ENCODE measurements at regions not wholly inside any gene's neighbourhood (a gene's known extent, or its start where the extent isn't known, plus 50 kb on each side); places are given as distances from the start of the nearest gene placed in this dataset.

- no peaks in the 10 kb centered on the region for H3K36me3 ChIP-seq (replicated peaks in 1 of 2; ENCODE audit: control insufficient read depth in 1 of 2, insufficient read depth in 2 of 2, low read length in 2 of 2)
- no peaks in the 10 kb centered on the region for H3K4me1 Mint-ChIP-seq
- no peaks in the 10 kb centered on the region for H4K20me1 ChIP-seq (ENCODE audit: insufficient read depth, low read length)
- no peaks in the 10 kb centered on the region for H3K36me3 Mint-ChIP-seq
- peaks cover 0 to 3% (median 0%) of the 10 kb centered on the region in 7 donors for H3K9me3 Mint-ChIP-seq
- peak in 2 of 3 donors; percentile 2 to 14 for DNase-seq
- no peak overlapping the region for H3K4me3 Mint-ChIP-seq
- intact Hi-C loops (cut with micrococcal nuclease), result no loop called here
- H3K4me3 ChIP-seq (replicated peaks in 1 of 3; ENCODE audit: low read depth in 2 of 3, low read length in 3 of 3), result no peak overlapping the region
- no peak overlapping the region for H3K9ac ChIP-seq (ENCODE audit: insufficient read depth, low read length, poor library complexity, severe bottlenecking)
- peak; percentile 67 for TF ChIP-seq CTCF (IDR thresholded peaks at IDR 0.05)
- H3K79me2 ChIP-seq (ENCODE audit: insufficient read depth, low read length), result no peaks in the 10 kb centered on the region
- no peak overlapping the region for H3K27ac ChIP-seq (ENCODE audit: low read depth in 1 of 2, low read length in 2 of 2)
- H2AFZ ChIP-seq (ENCODE audit: insufficient read depth, low read depth, low read length, poor library complexity, severe bottlenecking), result no peak overlapping the region
- WGBS (ENCODE audit: insufficient coverage), result 18% methylated on average over 4 of the region's 4 CpGs
- H3K4me2 ChIP-seq (replicated peaks; ENCODE audit: extremely low read depth, low read length, poor library complexity, severe bottlenecking), result no peak overlapping the region
- H3K4me1 ChIP-seq (ENCODE audit: control insufficient read depth in 1 of 2, insufficient read depth in 2 of 2, low read length in 2 of 2), result no peaks in the 10 kb centered on the region
- H3K9me3 ChIP-seq (replicated peaks in 1 of 2; ENCODE audit: control insufficient read depth in 1 of 2, insufficient read depth in 1 of 2, low read length in 2 of 2), result no peaks in the 10 kb centered on the region
- H3K27me3 Mint-ChIP-seq (ENCODE audit: low read depth in 3 of 3), result peaks cover 2 to 8% (median 6%) of the 10 kb centered on the region in 3 donors
- peaks cover 0 to 4% of the 10 kb centered on the region in 2 donors for H3K27me3 ChIP-seq (ENCODE audit: control insufficient read depth in 2 of 2, insufficient read depth in 2 of 2, low read length in 2 of 2)
- no peak overlapping the region for H3K27ac Mint-ChIP-seq
Observed at GRCh38 chr14:21825149-21825743, 151.6 kb upstream of the OR4E1 start.

GRCh38 chr14:21822109-21822508 lies 148.5 kb upstream of the OR4E1 start:
- intact Hi-C loops (cut with micrococcal nuclease), result no loop called here
- Mint-ChIP-seq H3K27ac (no peak overlapping the region), H3K27me3 (ENCODE audit: low read depth in 3 of 3) (peaks cover 0 to 1% (median 0%) of the 10 kb centered on the region in 3 donors), H3K36me3 (no peaks in the 10 kb centered on the region), H3K9me3 (peaks cover 0 to 11% (median 1%) of the 10 kb centered on the region in 7 donors), H3K4me1 (no peaks in the 10 kb centered on the region), H3K4me3 (no peak overlapping the region)
- no peak for TF ChIP-seq CTCF (IDR thresholded peaks at IDR 0.05)
- Histone ChIP-seq H4K20me1 (ENCODE audit: insufficient read depth, low read length) (no peaks in the 10 kb centered on the region), H3K79me2 (ENCODE audit: insufficient read depth, low read length) (no peaks in the 10 kb centered on the region), H3K4me2 (replicated peaks; ENCODE audit: extremely low read depth, low read length, poor library complexity, severe bottlenecking) (no peak overlapping the region), H3K9me3 (replicated peaks in 1 of 2; ENCODE audit: control insufficient read depth in 1 of 2, insufficient read depth in 1 of 2, low read length in 2 of 2) (peaks cover 0 to under 1% of the 10 kb centered on the region in 2 donors), H3K36me3 (replicated peaks in 1 of 2; ENCODE audit: control insufficient read depth in 1 of 2, insufficient read depth in 2 of 2, low read length in 2 of 2) (no peaks in the 10 kb centered on the region), H3K9ac (ENCODE audit: insufficient read depth, low read length, poor library complexity, severe bottlenecking) (no peak overlapping the region), H3K4me1 (ENCODE audit: control insufficient read depth in 1 of 2, insufficient read depth in 2 of 2, low read length in 2 of 2) (no peaks in the 10 kb centered on the region), H3K27ac (ENCODE audit: low read depth in 1 of 2, low read length in 2 of 2) (no peak overlapping the region), H2AFZ (ENCODE audit: insufficient read depth, low read depth, low read length, poor library complexity, severe bottlenecking) (no peak overlapping the region), H3K27me3 (ENCODE audit: control insufficient read depth in 2 of 2, insufficient read depth in 2 of 2, low read length in 2 of 2) (no peaks in the 10 kb centered on the region), H3K4me3 (replicated peaks in 1 of 3; ENCODE audit: low read depth in 2 of 3, low read length in 3 of 3) (no peak overlapping the region)
- DNase-seq, result no peak

Data from CD14-positive monocyte (primary cell).